ENCODE measurements at regions not wholly inside any gene's neighbourhood (a gene's known extent, or its start where the extent isn't known, plus 50 kb on each side); places are given as distances from the start of the nearest gene placed in this dataset.
A peak's percentile ranks its signal among the peaks of the same experiment; 100 is the strongest.

GRCh38 chr3:14331251-14331650, 71.2 kb upstream of the SLC6A6 start:
- in situ Hi-C loops (cut with HindIII; ENCODE audit: low pct_unique_long_range_greater_than_20kb, low sequenced_read_pairs) = no loop called here
- no peak for TF ChIP-seq JUND (IDR thresholded peaks at IDR 0.05; ENCODE audit: low read depth)
- DNase-seq (ENCODE audit: low read depth in 1 of 2, low spot score in 1 of 2) = no peak

GRCh38 chr3:14332392-14332791, 70.0 kb upstream of the SLC6A6 start:
- in situ Hi-C loops (cut with HindIII; ENCODE audit: low pct_unique_long_range_greater_than_20kb, low sequenced_read_pairs) = no loop called here
- no peak for DNase-seq (ENCODE audit: low read depth in 1 of 2, low spot score in 1 of 2)
- no peak for TF ChIP-seq JUND (IDR thresholded peaks at IDR 0.05; ENCODE audit: low read depth)

DNA sequence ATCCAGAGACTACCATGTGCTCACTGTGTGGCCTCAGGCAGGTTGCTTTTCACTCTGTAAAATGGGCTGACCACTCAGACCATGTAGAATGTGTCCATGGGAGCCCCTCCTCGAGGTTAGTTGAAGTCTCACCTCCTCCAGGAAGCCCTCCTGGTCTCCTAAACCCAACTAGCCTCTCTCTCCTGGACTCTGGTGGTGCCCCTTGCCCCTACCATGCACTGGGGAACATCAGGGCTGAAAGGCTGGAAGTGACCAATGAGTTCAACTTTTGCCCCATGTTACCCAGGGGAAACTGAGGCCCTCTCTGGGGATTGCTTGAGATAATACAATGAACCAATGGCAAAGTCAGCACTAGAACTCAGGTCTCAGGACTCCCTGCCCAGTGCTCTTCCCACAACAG, 69.2 kb upstream of the SLC6A6 start:
- DNase-seq (ENCODE audit: low read depth in 1 of 2, low spot score in 1 of 2) = no peak
- TF ChIP-seq JUND (IDR thresholded peaks at IDR 0.05; ENCODE audit: low read depth) = no peak
- in situ Hi-C loops (cut with HindIII; ENCODE audit: low pct_unique_long_range_greater_than_20kb, low sequenced_read_pairs) = no loop called here

DNA sequence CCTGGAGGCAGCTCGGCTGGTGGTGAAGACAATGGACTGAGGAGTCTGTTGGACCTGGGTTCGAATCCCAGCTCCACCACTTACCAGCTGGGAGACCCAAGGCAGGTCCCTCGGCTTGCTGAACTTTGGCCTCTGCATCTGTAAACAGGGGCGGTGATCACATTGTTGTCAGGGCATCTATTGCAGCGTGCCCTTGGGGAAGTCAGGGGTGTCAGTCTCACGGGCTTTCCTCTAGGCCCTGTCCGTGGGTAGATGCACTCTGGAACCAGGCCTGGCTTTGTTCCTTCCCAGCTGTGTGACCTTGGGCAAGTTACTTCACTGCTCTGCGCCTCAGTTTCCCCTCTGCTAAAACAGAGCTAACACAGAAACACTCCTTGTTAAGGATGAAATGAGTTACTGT, 68.8 kb upstream of the SLC6A6 start:
- TF ChIP-seq JUND (IDR thresholded peaks at IDR 0.05; ENCODE audit: low read depth) = no peak
- in situ Hi-C loops (cut with HindIII; ENCODE audit: low pct_unique_long_range_greater_than_20kb, low sequenced_read_pairs) = no loop called here
- DNase-seq (ENCODE audit: low read depth in 1 of 2, low spot score in 1 of 2) = no peak

DNA sequence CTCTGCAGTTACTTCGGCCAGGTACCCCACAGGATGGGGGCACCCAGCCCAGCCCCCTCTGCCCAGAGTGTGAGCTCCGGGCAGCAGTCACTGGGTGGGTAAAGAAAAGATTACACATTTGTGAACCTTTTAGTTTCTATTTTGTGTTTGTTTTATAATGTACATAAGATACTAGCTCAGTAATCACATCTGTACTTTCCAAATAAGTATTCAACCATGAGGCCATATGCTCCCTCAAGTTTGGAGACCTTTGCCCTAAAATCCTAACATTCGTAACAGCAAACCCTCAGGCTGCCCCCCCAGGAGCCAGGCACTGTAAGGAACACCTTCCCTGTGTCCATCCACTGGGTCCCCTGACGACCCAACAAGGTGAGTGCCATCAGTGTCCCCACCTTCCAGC, 68.3 kb upstream of the SLC6A6 start:
- no peak for TF ChIP-seq JUND (IDR thresholded peaks at IDR 0.05; ENCODE audit: low read depth)
- DNase-seq (ENCODE audit: low read depth in 1 of 2, low spot score in 1 of 2) = no peak
- in situ Hi-C loops (cut with HindIII; ENCODE audit: low pct_unique_long_range_greater_than_20kb, low sequenced_read_pairs) = no loop called here

GRCh38 chr3:14334936-14335335, 67.5 kb upstream of the SLC6A6 start:
- in situ Hi-C loops (cut with HindIII; ENCODE audit: low pct_unique_long_range_greater_than_20kb, low sequenced_read_pairs) = no loop called here
- TF ChIP-seq JUND (IDR thresholded peaks at IDR 0.05; ENCODE audit: low read depth) = no peak
- no peak for DNase-seq (ENCODE audit: low read depth in 1 of 2, low spot score in 1 of 2)

DNA sequence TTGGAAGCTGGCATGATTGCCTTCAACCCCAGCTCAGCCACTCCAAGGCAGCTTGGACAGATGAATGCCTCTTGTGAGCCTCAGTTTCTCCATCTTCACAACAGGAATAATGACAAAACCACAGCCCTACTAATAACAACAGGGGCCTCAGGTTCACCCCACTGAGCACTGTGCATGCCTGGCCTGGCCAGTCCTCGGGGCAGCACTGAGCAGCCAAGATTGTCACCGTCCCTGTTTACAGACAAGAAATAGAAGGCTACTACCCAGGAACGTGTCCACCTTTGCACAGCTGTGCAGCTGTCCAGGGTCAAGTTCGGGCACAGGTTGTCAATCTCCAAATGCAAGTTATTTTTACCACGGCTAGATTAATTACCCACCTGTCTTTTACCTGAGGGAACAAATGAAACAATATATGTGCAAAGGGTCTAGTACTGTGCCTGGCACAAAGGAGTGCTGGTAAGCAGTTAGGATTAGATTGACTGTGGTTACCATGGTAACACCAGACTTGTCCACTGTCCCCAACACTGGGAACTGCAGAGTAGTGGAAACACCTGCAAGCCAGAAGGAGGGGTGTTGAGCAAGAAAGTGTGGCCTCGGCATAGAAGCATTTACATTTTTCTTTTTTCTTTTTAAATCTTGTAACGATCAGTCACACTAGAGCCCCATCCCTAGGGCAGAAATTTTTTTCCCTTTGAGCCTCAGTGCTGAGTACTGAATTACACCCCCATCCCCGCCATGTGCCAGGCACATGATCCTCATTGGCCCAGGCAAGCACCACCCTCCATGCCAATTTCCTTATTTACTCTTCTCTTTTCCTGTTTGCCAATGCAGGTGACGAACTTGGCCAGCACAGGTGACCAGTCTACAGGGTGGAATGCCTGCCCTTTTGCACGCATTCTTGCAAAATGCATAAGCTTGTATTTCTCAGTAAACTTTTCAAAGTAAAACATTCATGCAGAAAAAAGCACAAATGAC, 66.3 kb upstream of the SLC6A6 start:
- no peak for TF ChIP-seq JUND (IDR thresholded peaks at IDR 0.05; ENCODE audit: low read depth)
- in situ Hi-C loops (cut with HindIII; ENCODE audit: low pct_unique_long_range_greater_than_20kb, low sequenced_read_pairs) = no loop called here
- peak; percentile 96 to 97 for DNase-seq (ENCODE audit: low read depth in 1 of 2, low spot score in 1 of 2)

DNA sequence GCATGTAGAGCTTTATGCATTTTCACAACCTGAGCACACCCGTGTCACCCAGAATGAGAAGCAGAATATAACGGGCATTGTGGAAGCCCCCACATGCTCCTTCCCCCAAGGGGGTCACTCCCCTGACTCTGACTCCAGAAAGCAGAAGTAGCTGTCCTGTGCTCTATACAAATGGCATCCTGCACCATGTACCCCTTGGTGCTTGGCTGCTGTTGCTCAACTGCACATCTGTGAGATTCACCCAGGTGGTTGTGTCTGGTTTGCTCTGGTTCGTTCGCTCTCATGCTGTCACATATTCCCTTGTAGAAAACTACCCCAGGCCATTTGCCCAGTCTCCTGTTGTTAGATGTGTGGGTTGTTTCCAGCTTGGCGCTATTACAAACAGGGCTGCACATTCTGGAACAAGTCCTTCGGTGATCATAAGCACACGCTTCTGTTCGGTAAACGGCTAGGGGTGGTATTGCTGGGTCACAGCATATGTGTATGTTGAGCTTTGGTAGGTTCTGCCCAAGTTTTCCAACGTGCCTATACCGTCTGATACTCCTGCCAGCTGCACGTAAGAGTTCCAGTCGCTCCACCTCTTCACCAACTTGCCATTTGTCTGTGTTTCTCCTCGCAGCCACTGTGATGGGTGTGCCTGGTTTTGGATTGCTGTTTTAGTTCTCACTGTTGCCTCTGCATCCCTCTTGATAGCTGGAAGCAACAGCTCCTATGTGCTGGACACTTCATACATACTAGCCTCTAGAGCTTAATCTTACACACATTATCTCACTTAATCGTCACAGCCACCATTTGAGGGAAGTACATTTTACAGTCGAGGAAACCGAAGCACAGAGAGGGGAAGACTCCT, 65.4 kb upstream of the SLC6A6 start:
- TF ChIP-seq JUND (IDR thresholded peaks at IDR 0.05; ENCODE audit: low read depth) = no peak; the same call in 1 of the 2 replicates
- DNase-seq (ENCODE audit: low read depth in 1 of 2, low spot score in 1 of 2) = peak; percentile 58 to 90
- in situ Hi-C loops (cut with HindIII; ENCODE audit: low pct_unique_long_range_greater_than_20kb, low sequenced_read_pairs) = no loop called here

DNA sequence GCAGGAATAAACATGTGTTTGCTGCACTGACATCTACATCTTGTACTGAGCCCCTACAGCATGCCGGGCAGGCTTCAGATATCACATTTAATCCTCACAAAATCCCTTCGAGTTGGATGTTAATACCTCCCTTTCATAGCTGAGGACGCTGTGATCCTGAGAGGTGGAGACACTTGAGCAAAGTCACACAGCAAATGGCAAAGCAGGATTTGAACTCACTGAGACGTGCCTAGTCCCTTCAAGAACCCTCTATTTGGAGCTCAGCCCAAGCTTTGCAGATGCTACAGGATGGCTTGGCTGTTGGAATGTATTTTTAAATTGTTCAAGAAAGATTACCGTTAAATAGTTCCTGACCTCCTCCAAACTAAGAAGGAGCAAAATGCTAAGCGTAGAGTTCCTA, 64.6 kb upstream of the SLC6A6 start:
- TF ChIP-seq JUND (IDR thresholded peaks at IDR 0.05; ENCODE audit: low read depth) = no peak
- in situ Hi-C loops (cut with HindIII; ENCODE audit: low pct_unique_long_range_greater_than_20kb, low sequenced_read_pairs) = no loop called here
- DNase-seq (ENCODE audit: low read depth in 1 of 2, low spot score in 1 of 2) = no peak

- TF ChIP-seq JUND (IDR thresholded peaks at IDR 0.05; ENCODE audit: low read depth) = no peak
- DNase-seq (ENCODE audit: low read depth in 1 of 2, low spot score in 1 of 2) = no peak
- in situ Hi-C loops (cut with HindIII; ENCODE audit: low pct_unique_long_range_greater_than_20kb, low sequenced_read_pairs) = no loop called here
Observed at GRCh38 chr3:14338242-14338641, 64.2 kb upstream of the SLC6A6 start.

DNA sequence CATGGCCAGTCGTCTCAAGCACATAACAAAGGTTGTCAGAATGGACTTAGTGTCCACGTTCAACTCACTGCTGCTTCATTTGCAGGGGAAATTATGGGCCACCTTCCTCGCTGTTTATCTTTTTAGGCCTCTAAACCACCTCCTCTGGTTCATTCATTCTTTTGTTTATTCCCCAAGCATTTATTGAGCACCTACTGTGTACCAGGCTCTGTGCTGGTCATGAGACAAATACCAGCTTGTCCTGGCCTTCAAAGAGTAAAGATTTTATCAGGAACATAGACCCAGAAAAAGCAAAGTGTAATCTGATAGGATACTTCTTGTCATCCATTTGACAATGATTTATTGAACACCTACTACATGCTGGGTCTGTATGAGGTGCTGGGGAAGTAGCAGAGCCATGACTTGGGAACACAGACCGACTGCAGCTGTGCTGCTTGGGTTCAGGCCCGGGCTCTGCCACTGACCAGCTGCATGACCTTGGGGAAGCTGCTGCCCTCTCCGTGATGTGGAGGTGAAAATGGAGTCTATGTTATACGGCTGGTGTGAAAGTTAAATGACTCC, 63.4 kb upstream of the SLC6A6 start:
- no peak for DNase-seq (ENCODE audit: low read depth in 1 of 2, low spot score in 1 of 2)
- TF ChIP-seq JUND (IDR thresholded peaks at IDR 0.05; ENCODE audit: low read depth) = no peak
- in situ Hi-C loops (cut with HindIII; ENCODE audit: low pct_unique_long_range_greater_than_20kb, low sequenced_read_pairs) = no loop called here

DNA sequence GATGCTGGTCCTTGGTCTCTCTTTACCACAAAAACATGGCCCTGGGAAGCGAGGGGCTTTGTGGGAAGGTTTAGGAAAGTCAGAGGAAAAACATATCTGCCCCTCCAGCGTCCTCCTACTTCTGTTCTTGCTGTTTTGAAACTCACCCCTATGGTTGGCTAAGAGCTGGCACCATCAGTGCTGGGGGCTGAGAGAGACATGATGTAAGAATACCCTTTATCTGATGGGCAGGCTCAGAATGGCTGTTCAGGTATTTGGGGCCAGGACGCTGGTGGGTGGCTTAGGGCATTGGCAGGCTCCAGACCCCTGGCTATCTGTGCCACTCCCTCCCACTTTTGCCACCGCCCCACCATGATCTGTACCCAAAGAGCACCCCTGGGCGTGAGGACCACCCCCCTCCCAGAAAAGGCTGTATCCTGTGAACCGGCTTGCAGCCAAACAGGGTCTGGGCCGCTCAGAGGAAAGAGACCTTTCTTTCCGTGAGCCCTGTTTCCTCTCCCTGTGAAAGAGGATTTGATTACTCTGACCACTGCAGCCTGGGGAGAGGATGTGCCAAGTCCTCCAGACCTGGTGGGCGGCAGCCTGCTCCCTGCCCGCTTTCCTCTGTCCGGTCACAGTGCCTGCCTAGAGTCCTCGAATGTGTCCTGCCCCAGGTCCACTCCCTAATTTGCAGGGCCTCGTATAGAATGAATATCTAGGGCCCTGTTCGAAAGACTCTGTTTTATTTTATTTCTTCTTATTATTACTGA, 61.3 kb upstream of the SLC6A6 start:
- peak in 1 of 2 experiments; percentile 54 for DNase-seq (ENCODE audit: low read depth in 1 of 2, low spot score in 1 of 2)
- in situ Hi-C loops (cut with HindIII; ENCODE audit: low pct_unique_long_range_greater_than_20kb, low sequenced_read_pairs) = no loop called here
- TF ChIP-seq JUND (IDR thresholded peaks at IDR 0.05; ENCODE audit: low read depth) = no peak

All from T47D (cell line).